H9 (cell line): ENCODE measurements at regions not wholly inside any gene's neighbourhood (a gene's known extent, or its start where the extent isn't known, plus 50 kb on each side); places are given as distances from the start of the nearest gene placed in this dataset.

ENCODE experiments used
- DNase-seq: peaks from one replicate; pipeline ENCODE4 v3.0.0-alpha.2; 2017
- H2AFZ ChIP-seq: one replicate; pipeline ENCODE4 v1.6.1; 2013; ENCODE audit warnings: mild to moderate bottlenecking, low read length, control low read depth, moderate library complexity
- H2AK5ac ChIP-seq: 2 replicates; pipeline ENCODE4 v1.6.1; 2013; ENCODE audit warnings: low read length, control low read depth, mixed read lengths; ENCODE audit not compliant: insufficient read length
- H2BK120ac ChIP-seq: one replicate; pipeline ENCODE4 v1.6.1; 2013; ENCODE audit warnings: low read depth, mild to moderate bottlenecking, low read length, control low read depth, inconsistent platforms; ENCODE audit not compliant: poor library complexity, severe bottlenecking
- H2BK12ac ChIP-seq: 2 replicates; pipeline ENCODE4 v1.6.1; 2013; ENCODE audit warnings: low read length, control low read depth, mixed read lengths, low read depth; ENCODE audit not compliant: insufficient read length
- H2BK15ac ChIP-seq: 2 replicates; pipeline ENCODE4 v1.6.1; 2013; ENCODE audit warnings: low read depth, low read length, control low read depth
- H2BK20ac ChIP-seq: one replicate; pipeline ENCODE4 v1.6.1; 2013; ENCODE audit warnings: low read depth, mild to moderate bottlenecking, low read length, control low read depth, inconsistent platforms; ENCODE audit not compliant: poor library complexity, severe bottlenecking
- H2BK5ac ChIP-seq: 2 replicates; pipeline ENCODE4 v1.6.1; 2013; ENCODE audit warnings: low read length, control low read depth, mixed read lengths; ENCODE audit not compliant: insufficient read length
- H3K14ac ChIP-seq: 2 replicates; pipeline ENCODE4 v1.6.1; 2013; ENCODE audit warnings: low read length, control low read depth; ENCODE audit not compliant: insufficient read depth
- H3K18ac ChIP-seq: 2 replicates; pipeline ENCODE4 v1.6.1; 2013; ENCODE audit warnings: low read depth, mild to moderate bottlenecking, mixed read lengths, low read length, control low read depth; ENCODE audit not compliant: insufficient read length
- H3K23ac ChIP-seq: 2 replicates; pipeline ENCODE4 v1.6.1; 2013; ENCODE audit warnings: low read length, control low read depth, mixed read lengths, low read depth; ENCODE audit not compliant: insufficient read length
- H3K23me2 ChIP-seq: 2 replicates; pipeline ENCODE4 v1.6.1; 2013; ENCODE audit warnings: low read depth, mild to moderate bottlenecking, mixed read lengths, low read length, control low read depth; ENCODE audit not compliant: insufficient read length, poor library complexity, severe bottlenecking
- H3K27ac ChIP-seq: 2 replicates; pipeline ENCODE4 v1.5.1; 2013; ENCODE audit warnings: low read length, control low read depth, mixed read lengths, low read depth; ENCODE audit not compliant: insufficient read length
- H3K27me3 ChIP-seq: 2 replicates; pipeline ENCODE4 v1.6.1; 2013; ENCODE audit warnings: low read length, control low read depth, inconsistent platforms; ENCODE audit not compliant: insufficient read depth
- H3K4ac ChIP-seq: 2 replicates; pipeline ENCODE4 v1.6.1; 2013; ENCODE audit warnings: low read depth, mild to moderate bottlenecking, control low read depth, inconsistent platforms, low read length, moderate library complexity
- H3K4me1 ChIP-seq: 2 replicates; pipeline ENCODE4 v1.6.1; 2013; ENCODE audit warnings: low read length, control low read depth, inconsistent platforms; ENCODE audit not compliant: insufficient read depth
- H3K4me2 ChIP-seq: 2 replicates; pipeline ENCODE4 v1.6.1; 2013; ENCODE audit warnings: low read length, control low read depth, mixed read lengths; ENCODE audit not compliant: insufficient read length, insufficient read depth
- H3K56ac ChIP-seq: 2 replicates; pipeline ENCODE4 v1.6.1; 2013; ENCODE audit warnings: low read depth, mild to moderate bottlenecking, mixed read lengths, low read length, control low read depth; ENCODE audit not compliant: insufficient read length
- H3K79me1 ChIP-seq: 2 replicates; pipeline ENCODE4 v1.6.1; 2013; ENCODE audit warnings: low read depth, mild to moderate bottlenecking, moderate library complexity, low read length, control low read depth, inconsistent platforms; ENCODE audit not compliant: insufficient read depth, poor library complexity, severe bottlenecking
- H3K79me2 ChIP-seq: 2 replicates; pipeline ENCODE4 v1.6.1; 2013; ENCODE audit warnings: low read length, control low read depth, inconsistent platforms; ENCODE audit not compliant: insufficient read depth
- H3K9ac ChIP-seq: 2 replicates; pipeline ENCODE4 v1.6.1; 2013; ENCODE audit warnings: low read length, control low read depth, mixed read lengths; ENCODE audit not compliant: insufficient read length; ENCODE audit errors: extremely low read depth
- H3K9me3 ChIP-seq: one replicate; pipeline ENCODE4 v1.6.1; 2013; ENCODE audit warnings: low read depth, low read length, inconsistent platforms; ENCODE audit not compliant: control insufficient read depth
- H3T11ph ChIP-seq: one replicate; pipeline ENCODE4 v1.6.1; 2013; ENCODE audit warnings: mild to moderate bottlenecking, low read length, control low read depth, inconsistent platforms
- H4K20me1 ChIP-seq: one replicate; pipeline ENCODE4 v1.6.1; 2013; ENCODE audit not compliant: control insufficient read depth, insufficient read length, insufficient read depth
- H4K5ac ChIP-seq: 2 replicates; pipeline ENCODE4 v1.6.1; 2013; ENCODE audit warnings: low read depth, mild to moderate bottlenecking, mixed read lengths, low read length, control low read depth; ENCODE audit not compliant: insufficient read length
- H4K8ac ChIP-seq: replicated peaks from 2 replicates; pipeline ENCODE4 v1.6.1; 2013; ENCODE audit warnings: low read length, control low read depth, mixed read lengths, low read depth; ENCODE audit not compliant: insufficient read length
- H4K91ac ChIP-seq: 2 replicates; pipeline ENCODE4 v1.6.1; 2013; ENCODE audit warnings: low read depth, mild to moderate bottlenecking, moderate library complexity, mixed read lengths, low read length, control low read depth; ENCODE audit not compliant: insufficient read length
- H3K27ac Mint-ChIP-seq, 3 experiments: 2 replicates in 2 of 3; 3 replicates in 1 of 3; pipeline ENCODE4 v1.8.0; 2020 to 2021; ENCODE audit warnings: mixed read lengths in 3 of 3, mild to moderate bottlenecking in 1 of 3, moderate library complexity in 1 of 3
- H3K27me3 Mint-ChIP-seq: 2 replicates; pipeline ENCODE4 v1.8.0; 2021; ENCODE audit warnings: low read depth, mild to moderate bottlenecking, moderate library complexity, mixed read lengths
- H3K36me3 Mint-ChIP-seq, 3 experiments: 2 replicates in 2 of 3; 3 replicates in 1 of 3; pipeline ENCODE4 v1.8.0; 2020 to 2021; ENCODE audit warnings: low read depth in 3 of 3, mixed read lengths in 3 of 3; ENCODE audit not compliant: insufficient read depth in 1 of 3
- H3K4me1 Mint-ChIP-seq, 2 experiments: 2 replicates each; pipeline ENCODE4 v1.8.0; 2020; ENCODE audit warnings: mixed read lengths in 2 of 2
- H3K4me3 Mint-ChIP-seq, 2 experiments: 2 replicates in 1 of 2; 3 replicates in 1 of 2; pipeline ENCODE4 v1.8.0; 2020 to 2021; ENCODE audit warnings: mild to moderate bottlenecking in 2 of 2, mixed read lengths in 2 of 2, moderate library complexity in 1 of 2
- H3K9me3 Mint-ChIP-seq, 2 experiments: 2 replicates in 1 of 2; 3 replicates in 1 of 2; pipeline ENCODE4 v1.8.0; 2020; ENCODE audit warnings: mild to moderate bottlenecking in 2 of 2, mixed read lengths in 2 of 2, moderate library complexity in 1 of 2
- CTCF ChIP-seq: fragments of 200-600 bp; sonication (generic); conservative IDR thresholded peaks from 3 replicates; pipeline ENCODE4 v1.8.0; 2021; ENCODE audit warnings: antibody characterized with exemption, mild to moderate bottlenecking
- WGBS: extraction: QIAGEN DNeasy Blood & Tissue Kit; methylation state at CpG from one replicate; pipeline ENCODE4 v1.1.7; 2013; ENCODE audit warnings: missing lambda C conversion rate, low lambda C conversion rate, mixed read lengths; ENCODE audit not compliant: insufficient read length; ENCODE audit errors: extremely low coverage; 5-methylcytosine and 5-hydroxymethylcytosine counted together

DNA sequence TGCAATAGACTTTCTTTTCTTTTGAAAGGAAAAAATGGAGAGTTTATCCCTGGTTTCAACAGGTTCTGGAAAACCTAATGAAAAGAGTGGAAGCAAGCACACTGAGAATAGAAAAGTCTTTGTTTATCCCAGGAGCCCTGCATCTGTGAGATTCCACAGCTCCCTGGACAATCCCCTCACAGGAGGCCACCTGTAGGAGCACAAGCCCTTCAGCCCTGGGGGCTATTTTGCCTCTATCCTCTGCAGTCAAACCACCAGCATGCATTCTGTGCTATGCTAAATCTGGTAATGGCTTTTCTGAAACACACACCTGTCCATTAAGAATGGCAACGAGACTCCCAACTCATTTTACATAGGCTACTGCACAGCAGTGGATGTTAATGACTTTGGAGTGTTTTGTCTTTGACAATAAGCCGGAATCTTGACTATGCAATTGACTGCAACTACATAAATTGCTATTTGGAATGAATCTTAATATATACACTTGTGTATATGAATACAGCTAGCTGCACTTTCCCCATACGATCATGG lies 369.4 kb downstream of the NR2F2 start:
- H3K27ac ChIP-seq, result no peak overlapping the region
- no peak for TF ChIP-seq CTCF
- H3K4me2 ChIP-seq, result no peak overlapping the region
- no peaks in the 10 kb centered on the region for H3K79me1 ChIP-seq
- Mint-ChIP-seq H3K9me3 (no peaks in the 10 kb centered on the region), H3K4me3 (no peak overlapping the region), H3K36me3 (no peaks in the 10 kb centered on the region), H3K27me3 (no peaks in the 10 kb centered on the region), H3K27ac (peak overlapping the region in 1 of 3 experiments; percentile 95; a peak in 4 of 7 replicates), H3K4me1 (peaks cover 65 to 66% of the 10 kb centered on the region in 2 experiments)
- WGBS, result no CpG with 5 or more reads among the region's 3 CpGs
- no peak overlapping the region for H2BK15ac ChIP-seq
- no peak overlapping the region for H4K8ac ChIP-seq
- H3K79me2 ChIP-seq, result no peaks in the 10 kb centered on the region
- no peak overlapping the region for H2AK5ac ChIP-seq
- H4K91ac ChIP-seq, result no peak overlapping the region
- H3K27me3 ChIP-seq, result no peaks in the 10 kb centered on the region
- no peak overlapping the region for H3K56ac ChIP-seq
- H3T11ph ChIP-seq, result no peak overlapping the region
- no peak overlapping the region for H2BK120ac ChIP-seq
- no peak overlapping the region for H3K18ac ChIP-seq
- no peak overlapping the region for H2BK5ac ChIP-seq
- no peak overlapping the region for H3K9ac ChIP-seq
- peak; percentile 74 for DNase-seq
- H2BK12ac ChIP-seq, result no peak overlapping the region
- H2BK20ac ChIP-seq, result no peak overlapping the region
- H2AFZ ChIP-seq, result no peak overlapping the region
- no peaks in the 10 kb centered on the region for H4K20me1 ChIP-seq
- no peaks in the 10 kb centered on the region for H3K9me3 ChIP-seq
- H3K23me2 ChIP-seq, result no peaks in the 10 kb centered on the region
- no peak overlapping the region for H3K14ac ChIP-seq
- no peak overlapping the region for H3K23ac ChIP-seq
- no peak overlapping the region for H3K4ac ChIP-seq
- peaks cover 13% of the 10 kb centered on the region for H3K4me1 ChIP-seq
- H4K5ac ChIP-seq, result no peak overlapping the region
